HL-60/S4 treated with retinoic acid at 250 ng/mL for 4 days and 3 days (cell line): ENCODE measurements at regions not wholly inside any gene's neighbourhood (a gene's known extent, or its start where the extent isn't known, plus 50 kb on each side); places are given as distances from the start of the nearest gene placed in this dataset.
"Not testable (repeated sequence)": the region's sequence is repeated elsewhere in the genome, so short reads cannot be mapped to it uniquely, and the experiment has no call there.

Experiments used
- in situ Hi-C: fragments of 300-500 bp; cut with MboI; formaldehyde crosslinking; loops from 2 replicates; pipeline ENCODE4 v1.7.0; 2022; ENCODE audit warnings: low sequenced_read_pairs

DNA sequence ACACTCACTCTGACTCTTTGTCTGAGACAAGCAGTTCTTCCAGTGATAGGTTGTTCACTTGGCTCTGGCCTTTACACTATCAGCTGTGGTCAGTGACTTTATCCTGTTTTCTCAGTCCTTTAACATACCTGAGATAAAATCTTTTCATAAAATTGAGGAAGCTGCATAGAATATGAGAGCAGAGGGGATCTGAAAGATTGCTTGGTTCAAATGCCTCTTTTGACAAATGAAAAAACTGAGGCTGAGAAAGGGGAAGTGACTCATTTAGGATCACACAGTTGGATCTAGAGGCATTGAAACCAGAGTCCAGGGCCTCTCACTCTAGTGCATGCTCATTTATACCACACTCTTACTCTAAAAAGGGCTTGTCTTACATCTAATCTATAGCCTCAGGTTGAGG is 277.0 kb upstream of the TBX18 start:
- in situ Hi-C loops, result no loop called here

GRCh38 chr6:85037221-85037620 is 272.8 kb upstream of the TBX18 start:
- in situ Hi-C loops, result no loop called here

DNA sequence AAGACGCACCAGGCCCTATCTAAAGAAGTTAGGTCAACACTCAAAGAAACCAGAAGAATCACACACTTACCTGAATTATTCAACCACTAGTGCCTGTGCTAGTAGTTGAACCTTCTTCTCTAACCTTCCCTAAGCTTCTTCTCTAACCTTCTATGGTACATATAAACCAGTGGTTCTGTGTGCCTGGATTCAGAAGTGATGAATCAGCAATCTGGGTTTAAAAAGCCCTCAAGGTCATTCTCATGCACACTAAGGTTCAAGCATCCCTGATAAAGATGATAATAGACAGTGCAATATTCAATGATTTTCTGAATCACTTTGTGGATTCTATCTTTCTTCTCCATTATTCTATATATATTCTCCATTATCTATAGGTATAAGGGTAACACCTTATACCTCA is 271.4 kb upstream of the TBX18 start:
- in situ Hi-C loops, result no loop called here

DNA sequence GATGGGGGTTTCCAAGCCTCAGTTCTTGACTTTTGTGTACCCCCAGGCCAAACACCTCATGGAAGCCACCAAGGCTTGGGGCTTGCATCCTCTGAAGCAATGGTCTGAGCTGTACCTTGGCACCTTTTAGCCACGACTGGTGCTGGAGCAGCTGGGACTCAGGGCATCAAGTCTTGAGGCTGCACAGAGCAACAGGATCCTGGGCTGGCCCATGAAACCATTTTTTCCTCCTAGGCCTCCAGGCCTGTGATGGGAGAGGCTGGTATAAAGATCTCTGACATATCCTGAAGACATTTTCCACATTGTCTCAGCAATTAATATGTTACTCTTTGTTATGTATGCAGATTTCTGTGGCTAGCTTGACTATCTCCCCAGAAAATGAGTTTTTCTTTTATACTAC is 269.1 kb upstream of the TBX18 start:
- in situ Hi-C loops, result no loop called here

- in situ Hi-C loops, result no loop called here
Measured at GRCh38 chr6:85026021-85026420, 261.6 kb upstream of the TBX18 start.

DNA sequence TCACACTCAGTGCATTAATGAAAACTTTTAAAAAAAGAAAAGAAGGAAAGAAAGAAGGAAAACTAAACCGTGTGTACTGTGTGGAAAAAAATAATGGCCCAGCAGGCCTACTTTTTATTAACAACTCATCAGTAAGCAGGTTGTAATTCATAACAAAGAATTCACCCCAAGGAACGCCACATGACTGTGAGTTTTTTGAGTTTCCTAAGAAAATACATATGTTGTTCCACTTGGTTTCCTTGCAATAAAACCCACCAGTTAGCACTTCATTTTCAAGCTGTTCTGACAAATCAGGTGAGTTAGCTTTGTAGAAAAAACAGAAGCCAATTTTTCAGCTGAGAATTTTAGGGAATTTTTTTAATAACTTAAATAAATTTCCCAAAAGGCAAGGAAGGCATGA is 259.3 kb upstream of the TBX18 start:
- in situ Hi-C loops, result no loop called here

GRCh38 chr6:85017352-85017751 is 253.0 kb upstream of the TBX18 start:
- in situ Hi-C loops, result no loop called here

DNA sequence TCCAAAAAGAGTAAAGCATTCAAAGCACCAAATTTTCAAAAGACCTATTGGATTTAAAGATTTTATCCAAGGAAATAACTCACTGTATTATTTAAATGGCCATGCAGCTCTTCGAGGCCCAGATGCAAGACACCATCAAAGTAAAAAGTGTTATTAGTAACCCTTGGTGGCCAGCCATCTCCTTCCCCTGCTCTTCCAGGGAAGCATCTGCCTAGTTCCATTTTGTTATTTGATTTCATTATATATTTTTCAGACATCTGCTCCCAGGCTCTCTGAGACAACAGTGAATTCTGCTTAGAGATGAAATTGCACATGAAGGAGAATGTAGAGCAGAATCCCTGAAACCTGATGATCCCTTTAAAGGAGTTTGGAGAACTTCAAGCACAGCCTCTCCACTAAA is 252.3 kb upstream of the TBX18 start:
- in situ Hi-C loops, result no loop called here

DNA sequence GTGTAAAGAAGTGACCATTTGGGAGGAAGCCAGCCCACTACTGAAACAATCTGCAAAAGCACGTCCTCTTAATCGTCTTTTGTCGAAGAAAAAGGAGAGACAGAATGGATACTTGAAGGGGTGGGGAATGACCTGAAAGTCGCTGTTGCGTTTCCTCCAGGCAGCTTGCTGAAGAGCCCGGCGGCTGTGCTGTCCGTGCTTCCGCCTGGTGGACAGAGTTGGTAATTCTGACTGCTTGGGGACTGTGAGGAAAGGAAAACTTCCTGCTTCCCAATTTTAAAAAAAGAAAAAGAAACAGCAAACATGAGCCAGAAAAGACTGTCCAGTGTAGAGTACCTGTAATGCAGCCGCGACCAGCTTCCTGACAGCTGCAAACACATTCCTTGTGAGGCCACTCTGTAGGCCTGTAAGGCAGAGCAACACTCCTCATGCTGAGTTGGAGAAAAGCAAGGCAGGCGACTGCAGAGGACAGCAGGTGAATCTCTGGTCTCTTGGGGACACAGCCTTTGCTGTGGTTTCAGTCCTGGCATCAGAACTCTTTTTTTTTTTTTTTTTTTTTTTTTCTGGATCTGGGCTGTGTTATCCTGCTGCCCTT is 251.1 kb upstream of the TBX18 start:
- in situ Hi-C loops, result no loop called here

DNA sequence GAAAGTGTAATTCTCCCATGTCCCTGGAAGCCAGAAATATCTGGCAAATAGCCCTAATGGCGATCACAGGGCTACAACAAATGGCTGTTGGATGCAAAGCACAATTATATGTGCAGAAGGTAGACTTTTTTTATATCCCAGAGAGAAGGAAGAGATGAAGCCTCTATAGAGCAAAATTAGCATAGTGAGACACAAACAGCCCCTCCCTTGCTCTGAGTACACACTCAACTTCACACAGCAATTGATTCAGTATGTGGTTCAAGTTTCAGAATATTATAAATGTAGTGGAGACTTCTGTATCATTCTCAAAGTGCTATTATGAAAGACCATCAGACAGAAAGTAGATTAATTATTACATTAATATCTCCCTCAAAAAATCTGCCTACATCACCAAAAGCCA is 246.5 kb upstream of the TBX18 start:
- in situ Hi-C loops, result no loop called here

- in situ Hi-C loops, result no loop called here
Measured at GRCh38 chr6:85008296-85009009, 244.1 kb upstream of the TBX18 start.

DNA sequence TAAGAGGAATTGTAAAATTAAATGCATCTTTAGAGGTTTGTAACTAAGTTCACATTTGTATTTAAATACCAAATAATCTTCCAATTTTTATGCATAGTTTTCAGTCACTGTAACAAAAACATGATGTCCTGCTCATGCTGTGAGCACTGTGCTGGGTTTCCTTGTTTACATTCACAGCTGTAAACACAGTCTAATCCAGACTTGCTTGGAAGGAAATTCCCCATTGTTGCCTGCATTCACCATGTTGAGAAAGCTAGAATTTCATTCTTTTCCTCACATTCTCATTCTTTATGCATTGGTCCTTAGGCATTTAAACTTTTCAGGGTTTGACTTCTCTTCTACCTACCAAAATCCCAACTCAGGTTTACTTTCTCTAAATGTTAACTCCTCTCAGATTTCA is 242.0 kb upstream of the TBX18 start:
- in situ Hi-C loops, result no loop called here

DNA sequence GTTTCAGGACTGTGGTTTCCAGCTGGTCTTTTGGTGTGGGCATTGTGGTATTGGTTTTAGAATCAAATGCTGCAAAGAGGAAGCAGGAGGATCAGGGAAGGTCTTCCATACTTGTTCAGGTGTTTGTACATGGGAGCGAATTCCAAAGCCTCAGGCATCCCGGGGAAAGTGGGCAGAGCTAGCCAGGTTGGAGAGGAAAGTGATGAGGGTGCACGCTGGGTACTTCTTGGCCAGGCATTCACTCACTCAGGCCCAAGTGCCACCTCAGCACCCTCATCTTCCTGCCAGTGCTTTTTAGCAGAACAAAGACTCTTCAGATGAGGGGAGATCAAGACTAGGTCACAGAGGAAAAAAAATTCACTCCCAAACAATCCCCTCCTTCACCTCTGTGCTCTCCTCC is 241.1 kb upstream of the TBX18 start:
- in situ Hi-C loops, result no loop called here

- in situ Hi-C loops, result no loop called here
Measured at GRCh38 chr6:85004361-85004995, 240.1 kb upstream of the TBX18 start.

GRCh38 chr6:85002847-85003246 is 238.4 kb upstream of the TBX18 start:
- in situ Hi-C loops, result no loop called here

DNA sequence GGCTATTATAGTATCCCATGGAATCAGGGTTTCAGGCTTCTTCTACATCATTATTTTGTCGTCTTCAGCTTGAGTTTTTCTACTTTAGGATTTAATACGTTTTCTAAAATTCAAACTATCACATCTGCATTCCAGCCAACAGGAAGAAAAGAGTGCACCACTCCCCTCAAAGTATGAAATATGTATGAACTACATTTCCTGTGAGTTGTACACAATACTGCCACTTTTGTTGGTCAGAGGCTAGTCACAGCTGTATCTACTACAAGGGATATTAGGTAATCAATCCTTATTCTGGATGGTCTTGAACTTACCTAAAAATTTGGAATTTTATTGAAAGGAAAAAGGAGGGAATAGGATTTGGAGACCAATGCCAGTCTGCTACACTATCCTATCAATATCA is 235.6 kb upstream of the TBX18 start:
- in situ Hi-C loops, result no loop called here

DNA sequence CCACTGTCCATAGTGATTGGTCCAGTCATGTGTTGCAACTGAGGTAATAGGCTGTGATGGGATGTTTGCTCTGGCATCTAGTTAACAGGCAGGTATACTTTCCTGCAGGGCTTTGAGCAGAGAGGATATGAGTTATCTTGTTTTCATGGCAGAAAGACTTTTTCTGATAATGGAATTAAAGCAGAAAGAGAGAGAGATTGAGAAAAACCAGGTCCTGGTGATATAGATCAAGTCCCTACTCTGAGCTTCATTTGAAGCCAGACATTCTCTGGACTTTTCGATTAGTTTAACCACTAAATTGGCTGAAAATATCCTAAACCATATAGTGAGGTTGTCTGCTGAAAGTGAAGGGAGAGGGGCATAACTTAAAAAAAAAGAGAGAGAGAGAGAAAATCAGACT is 233.8 kb upstream of the TBX18 start:
- in situ Hi-C loops, result no loop called here

- in situ Hi-C loops, result not testable (repeated sequence)
Measured at GRCh38 chr6:84988766-84989165, 224.4 kb upstream of the TBX18 start.

GRCh38 chr6:84985490-84985889 is 221.1 kb upstream of the TBX18 start:
- in situ Hi-C loops, result not testable (repeated sequence)

- in situ Hi-C loops, result no loop called here
Measured at GRCh38 chr6:84979541-84979940, 215.1 kb upstream of the TBX18 start.

GRCh38 chr6:84977363-84977705 is 212.9 kb upstream of the TBX18 start:
- in situ Hi-C loops, result no loop called here

DNA sequence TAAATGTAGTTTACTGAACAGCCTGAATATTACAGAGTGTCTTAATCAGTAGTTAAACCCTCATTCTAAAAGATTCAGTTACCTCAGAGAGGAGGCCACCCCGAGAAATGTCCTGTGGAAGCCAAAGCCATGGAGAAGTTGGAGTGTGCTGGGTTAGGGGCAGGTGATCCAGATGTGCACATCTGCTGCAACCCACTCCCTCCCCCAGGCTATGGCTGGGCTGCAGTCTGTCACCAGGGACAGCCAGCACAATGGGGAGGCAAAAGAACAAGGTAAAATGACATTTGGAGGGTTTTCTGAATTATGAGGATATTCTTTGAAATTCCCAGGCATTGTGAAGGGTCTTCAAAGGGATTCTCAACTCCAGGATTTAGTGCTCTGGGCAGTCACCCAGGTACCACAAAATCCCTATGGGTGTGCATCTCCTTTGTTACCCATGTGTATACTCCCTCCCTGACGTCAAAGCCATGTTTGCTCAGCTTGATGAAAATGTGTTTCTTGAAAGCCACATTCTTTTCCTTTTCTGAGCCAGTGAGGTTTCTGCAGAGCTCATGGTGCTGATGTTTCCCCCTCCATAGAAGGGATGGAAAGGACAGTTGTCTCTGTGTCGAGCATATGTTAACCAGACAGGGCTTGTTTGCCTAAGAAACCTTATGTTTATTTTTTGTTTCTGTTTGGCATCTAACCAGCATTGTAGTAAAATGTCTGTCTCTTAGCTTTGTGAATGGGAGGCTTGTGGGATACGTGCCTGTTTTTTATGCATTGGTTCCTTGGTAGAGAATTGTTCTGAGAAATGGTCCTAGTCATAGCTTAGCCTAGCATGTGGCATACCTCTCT is 212.3 kb upstream of the TBX18 start:
- in situ Hi-C loops, result no loop called here
